ENCODE measurements at regions not wholly inside any gene's neighbourhood (a gene's known extent, or its start where the extent isn't known, plus 50 kb on each side); places are given as distances from the start of the nearest gene placed in this dataset.

GRCh38 chr15:80343554-80343992, 60.6 kb upstream of the ARNT2 start:
- Mint-ChIP-seq H3K9me3 (no peaks in the 10 kb centered on the region), H3K36me3 (no peaks in the 10 kb centered on the region), H3K4me3 (no peak overlapping the region), H3K4me1 (no peaks in the 10 kb centered on the region), H3K27ac (no peak overlapping the region)
- no peak for DNase-seq (ENCODE audit: low spot score in 2 of 2)
- no peak for ATAC-seq

- Mint-ChIP-seq H3K9me3 (no peaks in the 10 kb centered on the region), H3K36me3 (no peaks in the 10 kb centered on the region), H3K4me3 (no peak overlapping the region), H3K27ac (no peak overlapping the region), H3K4me1 (no peaks in the 10 kb centered on the region)
- no peak for ATAC-seq
- no peak for DNase-seq (ENCODE audit: low spot score in 2 of 2)
Observed at GRCh38 chr15:80350941-80351610, 53.1 kb upstream of the ARNT2 start.

Measured in stimulated activated effector memory CD8-positive, alpha-beta T cell treated with anti-CD3 and anti-CD28 coated beads, Interleukin-12 subunit alpha, Interleukin-12 subunit beta, amount 100 ng/mL, for 72 hours (primary cell).